Mucosa of descending colon (tissue), 3 donors: ENCODE measurements at regions not wholly inside any gene's neighbourhood (a gene's known extent, or its start where the extent isn't known, plus 50 kb on each side); places are given as distances from the start of the nearest gene placed in this dataset.

ENCODE experiments used
- ATAC-seq: fragments of 200-7000 bp; cut with Tn5 transposase; one replicate; pipeline ENCODE4 v1.9.1; 2020; ENCODE audit warnings: mild to moderate bottlenecking, moderate library complexity
- DNase-seq, 3 donors: peaks; one replicate each; pipeline ENCODE4 v3.0.0-alpha.2; 2020
- H3K36me3 ChIP-seq: fragments of 200-600 bp; one replicate; pipeline ENCODE4 v1.8.0; 2021; ENCODE audit warnings: low read depth, mild to moderate bottlenecking
- H3K4me1 ChIP-seq: fragments of 200-600 bp; one replicate; pipeline ENCODE4 v1.8.0; 2021; ENCODE audit warnings: low read depth, mild to moderate bottlenecking
- H3K4me3 ChIP-seq: fragments of 200-600 bp; one replicate; pipeline ENCODE4 v1.8.0; 2021; ENCODE audit warnings: mild to moderate bottlenecking
- H3K9me3 ChIP-seq: fragments of 200-600 bp; one replicate; pipeline ENCODE4 v1.8.0; 2021; ENCODE audit warnings: mild to moderate bottlenecking
- CTCF ChIP-seq: fragments of 200-600 bp; IDR thresholded peaks from one replicate; pipeline ENCODE4 v1.8.0; 2022; ENCODE audit warnings: antibody characterized with exemption, mild to moderate bottlenecking
- intact Hi-C, 2 donors: fragments of 100-400 bp; cut with DNase I in 1 of 2; cut with micrococcal nuclease in 1 of 2; formaldehyde crosslinking; loops; one replicate each; pipeline versions ENCODE4 v1.11.0 to v1.11.1; 2022; cut with DNase I, micrococcal nuclease
- donor health status: DM: no; HTN: no; CAD: no; lungs with moderate emphysema.
- donor health status: DM: no; HTN: no; CAD: no.
- donor health status: DM: no; HTN: yes; CAD: no.

- TF ChIP-seq CTCF: no peak
Measured at GRCh38 chr16:64627288-64627687, 494.6 kb downstream of the CDH11 start.

GRCh38 chr16:64626776-64627175 lies 495.1 kb downstream of the CDH11 start:
- no peak for TF ChIP-seq CTCF
- ATAC-seq (no peak), DNase-seq (no peak)
- no peaks in the 10 kb centered on the region for H3K36me3 ChIP-seq
- intact Hi-C loops: no loop called here
- no peaks in the 10 kb centered on the region for H3K9me3 ChIP-seq
- H3K4me3 ChIP-seq: no peak overlapping the region
- H3K4me1 ChIP-seq: no peaks in the 10 kb centered on the region

More at GRCh38 chr16:64627288-64627687, 494.6 kb downstream of the CDH11 start:
- intact Hi-C loops: no loop called here
- DNase-seq: no peak
- H3K9me3 ChIP-seq: no peaks in the 10 kb centered on the region
- no peak overlapping the region for H3K4me3 ChIP-seq
- H3K4me1 ChIP-seq: no peaks in the 10 kb centered on the region
- no peaks in the 10 kb centered on the region for H3K36me3 ChIP-seq
- ATAC-seq: no peak

DNA sequence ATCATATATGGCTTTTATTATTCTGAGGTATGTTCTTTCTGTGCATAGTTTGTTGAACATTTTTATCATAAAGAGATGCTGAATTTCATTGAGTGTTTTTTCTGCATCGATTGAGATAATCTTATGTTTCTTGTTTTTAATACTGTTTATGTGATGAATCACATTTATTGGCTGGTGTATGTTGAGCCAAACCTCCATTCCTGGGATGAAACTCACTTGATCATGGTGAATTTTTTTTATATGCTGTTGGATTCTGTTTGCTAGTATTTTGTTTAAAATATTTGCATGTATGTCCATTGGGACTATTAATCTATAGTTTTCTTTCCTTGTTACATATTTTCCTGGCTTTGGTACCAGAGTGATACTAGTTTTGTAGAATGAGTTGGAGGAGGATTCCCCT lies 500.2 kb downstream of the CDH11 start:
- no peak for TF ChIP-seq CTCF
- intact Hi-C loops: no loop called here
- Histone ChIP-seq H3K4me3 (no peak overlapping the region), H3K9me3 (no peaks in the 10 kb centered on the region), H3K36me3 (no peaks in the 10 kb centered on the region), H3K4me1 (no peaks in the 10 kb centered on the region)
- ATAC-seq: no peak
- no peak for DNase-seq

DNA sequence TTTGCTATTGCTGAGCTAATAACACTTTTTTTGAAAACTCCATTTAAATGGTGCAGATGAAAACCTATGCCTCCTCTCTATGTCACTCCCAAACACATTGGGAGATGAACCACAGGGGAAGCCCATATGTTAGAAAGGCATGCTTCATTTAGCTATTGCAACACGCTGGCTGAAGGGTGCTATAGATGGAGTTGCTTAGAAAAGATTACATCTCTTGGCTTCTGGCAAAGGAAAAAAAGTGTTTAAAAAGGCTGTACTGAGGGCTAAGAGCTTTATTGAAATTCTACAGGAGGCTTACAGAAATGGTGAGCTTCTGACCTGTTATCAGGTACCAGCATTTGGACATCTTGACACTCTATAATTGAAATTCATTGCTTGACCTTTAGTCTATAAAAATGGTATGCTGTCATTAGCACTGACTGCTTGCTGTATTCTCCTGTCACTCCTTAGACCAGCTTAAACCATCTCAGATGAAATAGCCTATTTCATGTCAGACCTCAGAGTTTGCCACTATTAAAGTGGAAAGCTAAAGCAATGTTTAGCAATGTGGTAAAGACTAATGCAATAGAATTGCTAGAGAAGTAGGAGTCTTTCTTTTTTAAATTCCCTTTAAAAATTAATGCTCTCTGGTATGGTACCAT lies 503.9 kb downstream of the CDH11 start:
- Histone ChIP-seq H3K4me3 (no peak overlapping the region), H3K9me3 (no peaks in the 10 kb centered on the region), H3K36me3 (no peaks in the 10 kb centered on the region), H3K4me1 (no peaks in the 10 kb centered on the region)
- intact Hi-C loops: no loop called here
- ATAC-seq (no peak), DNase-seq (no peak)
- TF ChIP-seq CTCF: no peak

- intact Hi-C loops: no loop called here
- ATAC-seq (no peak), DNase-seq (peak in 1 of 3 donors; percentile 4)
- H3K4me3 ChIP-seq: no peak overlapping the region
- H3K9me3 ChIP-seq: no peaks in the 10 kb centered on the region
- no peaks in the 10 kb centered on the region for H3K4me1 ChIP-seq
- no peaks in the 10 kb centered on the region for H3K36me3 ChIP-seq
- no peak for TF ChIP-seq CTCF
Measured at GRCh38 chr16:64615630-64616280, 506.1 kb downstream of the CDH11 start.
